GM18498 (cell line): ENCODE measurements at regions not wholly inside any gene's neighbourhood (a gene's known extent, or its start where the extent isn't known, plus 50 kb on each side); places are given as distances from the start of the nearest gene placed in this dataset.

Experiments
- ATAC-seq: cut with Tn5 transposase; IDR thresholded peaks from one replicate; pipeline ENCODE4 v1.9.1; 2021; ENCODE audit warnings: mild to moderate bottlenecking, moderate library complexity; ENCODE audit not compliant: unreplicated experiment

- ATAC-seq = no peak
Measured at GRCh38 chr4:31045724-31046318, 325.7 kb downstream of the PCDH7 start.

- no peak for ATAC-seq
Measured at GRCh38 chr4:31051151-31051550, 331.0 kb downstream of the PCDH7 start.

DNA sequence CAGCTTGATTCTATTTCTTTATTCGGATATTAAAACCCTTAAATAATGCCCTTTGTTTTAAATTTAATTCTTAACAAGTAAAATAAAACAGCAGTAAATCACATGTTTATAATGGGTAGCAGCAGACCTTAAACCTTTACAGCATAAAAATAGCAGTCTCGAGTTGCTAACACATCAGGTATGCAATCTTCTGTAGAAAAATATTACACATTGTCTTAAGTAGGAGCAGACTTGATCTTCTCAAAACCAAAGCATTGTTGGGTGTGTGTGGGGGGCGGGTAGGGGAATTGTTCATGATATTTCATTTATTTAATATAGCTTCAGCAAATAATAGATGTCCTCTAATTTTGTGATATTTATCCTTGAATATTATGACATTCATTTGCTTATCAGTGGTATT is 331.4 kb downstream of the PCDH7 start:
- ATAC-seq = no peak

- no peak for ATAC-seq
Measured at GRCh38 chr4:31052519-31052918, 332.4 kb downstream of the PCDH7 start.

- no peak for ATAC-seq
Measured at GRCh38 chr4:31053451-31053850, 333.3 kb downstream of the PCDH7 start.

DNA sequence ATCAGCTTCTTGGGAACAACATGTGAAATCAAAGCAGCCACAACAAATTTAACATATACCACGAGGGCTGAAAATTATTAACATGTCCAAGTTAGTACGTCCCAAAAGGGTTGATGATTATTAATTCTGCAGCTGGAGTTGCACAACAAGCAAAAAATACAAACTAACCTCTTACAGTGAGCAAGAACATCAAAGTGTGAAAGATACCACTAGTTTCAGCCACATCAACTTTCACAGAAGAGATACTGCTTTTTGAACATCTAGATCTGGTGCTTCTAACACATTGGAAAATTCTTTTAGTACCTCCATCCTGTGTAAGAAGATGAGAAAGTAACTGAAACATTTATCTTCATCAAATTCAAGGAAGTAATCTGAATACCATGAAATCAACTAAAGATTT is 334.1 kb downstream of the PCDH7 start:
- no peak for ATAC-seq

- ATAC-seq = no peak
Measured at GRCh38 chr4:31058656-31059055, 338.5 kb downstream of the PCDH7 start.

DNA sequence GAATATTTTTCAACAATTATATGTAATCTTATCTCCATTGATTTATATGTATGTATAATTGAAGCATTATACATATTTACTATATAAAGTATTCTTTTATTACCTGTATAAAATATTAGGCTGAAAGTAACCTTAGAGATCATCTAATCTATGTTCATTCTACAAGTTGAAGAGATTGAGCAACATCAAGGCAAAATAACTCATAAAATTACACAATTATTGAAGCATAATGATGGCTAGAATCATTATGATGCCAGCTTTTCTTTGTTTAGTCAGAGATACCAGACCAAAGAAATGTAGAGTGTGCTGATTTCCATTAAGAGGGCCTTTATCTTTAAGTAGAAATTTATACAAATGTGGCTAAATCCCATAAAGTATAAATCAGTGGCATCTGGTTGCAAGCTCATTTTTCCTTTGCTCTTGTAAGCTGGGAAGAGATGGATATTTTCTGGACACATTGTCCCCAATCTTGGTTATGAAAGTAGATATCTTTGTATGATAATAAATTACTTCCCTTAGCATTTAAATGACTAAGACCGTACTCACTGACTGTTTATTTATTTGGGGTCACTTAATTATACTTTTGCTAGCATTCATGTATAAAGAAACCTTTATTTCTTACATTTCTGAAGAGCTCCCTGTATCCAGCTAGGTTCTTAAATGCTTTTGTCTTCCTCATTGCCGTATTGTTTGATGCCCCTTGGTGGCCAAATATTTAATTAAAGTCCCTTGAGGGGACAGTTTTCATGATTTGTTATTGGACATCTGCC is 339.8 kb downstream of the PCDH7 start:
- ATAC-seq = no peak

- ATAC-seq = no peak
Measured at GRCh38 chr4:31065086-31065485, 344.9 kb downstream of the PCDH7 start.

DNA sequence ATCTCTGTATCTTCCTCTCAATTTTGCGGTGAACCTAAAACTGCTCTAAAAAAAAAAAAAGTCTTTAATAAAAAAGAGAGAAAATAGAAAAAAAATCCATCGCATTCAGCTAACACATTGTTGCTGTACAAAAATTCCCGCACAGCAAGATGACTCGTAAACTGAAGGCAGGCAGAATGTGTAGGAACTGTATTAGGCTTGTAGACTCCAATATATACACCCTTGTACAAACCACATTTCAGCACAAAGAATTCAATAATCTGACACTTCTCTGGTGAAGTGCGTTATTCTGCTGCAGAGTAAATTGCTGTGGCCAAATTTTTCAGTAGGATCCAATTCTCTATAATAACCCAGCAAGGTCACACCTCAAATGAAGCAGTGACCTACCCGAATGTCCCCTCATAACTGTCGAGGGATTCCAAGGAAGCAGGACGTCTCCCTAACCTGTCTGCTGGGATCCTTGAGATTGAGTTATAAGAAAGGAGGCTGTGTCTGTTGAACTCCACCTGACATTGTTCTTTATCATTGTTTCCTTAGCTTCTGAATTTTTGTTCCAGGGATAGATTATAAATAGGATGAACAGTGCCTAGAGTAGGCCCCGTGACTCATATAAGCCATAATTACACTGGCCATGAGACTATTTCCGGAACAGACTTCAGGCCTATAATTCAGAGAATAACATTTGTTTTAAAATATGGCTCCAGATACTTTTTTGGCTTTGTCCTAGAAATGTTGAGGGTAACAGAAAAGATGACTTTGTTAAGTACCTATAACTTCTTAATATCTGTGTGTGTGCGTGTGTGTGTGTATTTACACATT is 348.3 kb downstream of the PCDH7 start:
- ATAC-seq = no peak

GRCh38 chr4:31069151-31069550 is 349.0 kb downstream of the PCDH7 start:
- ATAC-seq = no peak

GRCh38 chr4:31071508-31072486 is 351.6 kb downstream of the PCDH7 start:
- no peak for ATAC-seq

- ATAC-seq = no peak
Measured at GRCh38 chr4:31075969-31076368, 355.8 kb downstream of the PCDH7 start.

- ATAC-seq = no peak
Measured at GRCh38 chr4:31078661-31079060, 358.5 kb downstream of the PCDH7 start.

- ATAC-seq = no peak
Measured at GRCh38 chr4:31080887-31081286, 360.7 kb downstream of the PCDH7 start.

DNA sequence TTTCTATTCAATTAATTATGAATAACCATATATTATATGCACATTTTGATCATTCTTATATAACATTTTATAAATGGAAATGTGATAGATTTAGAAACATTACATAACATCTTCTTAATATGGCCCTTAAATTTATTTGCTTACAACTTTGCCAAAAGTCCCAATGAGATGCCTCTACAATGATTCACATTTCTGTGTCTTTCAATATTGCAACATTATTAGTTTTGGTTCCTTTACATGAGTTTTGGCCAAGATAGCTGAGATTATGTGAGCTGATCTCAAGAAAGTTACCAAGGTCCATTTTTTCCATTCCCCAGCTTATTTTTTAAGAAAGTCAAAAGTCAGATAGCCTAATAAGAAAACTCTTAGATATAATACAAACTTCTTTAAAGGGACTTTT is 361.2 kb downstream of the PCDH7 start:
- ATAC-seq = no peak

GRCh38 chr4:31083456-31083855 is 363.3 kb downstream of the PCDH7 start:
- ATAC-seq = no peak

DNA sequence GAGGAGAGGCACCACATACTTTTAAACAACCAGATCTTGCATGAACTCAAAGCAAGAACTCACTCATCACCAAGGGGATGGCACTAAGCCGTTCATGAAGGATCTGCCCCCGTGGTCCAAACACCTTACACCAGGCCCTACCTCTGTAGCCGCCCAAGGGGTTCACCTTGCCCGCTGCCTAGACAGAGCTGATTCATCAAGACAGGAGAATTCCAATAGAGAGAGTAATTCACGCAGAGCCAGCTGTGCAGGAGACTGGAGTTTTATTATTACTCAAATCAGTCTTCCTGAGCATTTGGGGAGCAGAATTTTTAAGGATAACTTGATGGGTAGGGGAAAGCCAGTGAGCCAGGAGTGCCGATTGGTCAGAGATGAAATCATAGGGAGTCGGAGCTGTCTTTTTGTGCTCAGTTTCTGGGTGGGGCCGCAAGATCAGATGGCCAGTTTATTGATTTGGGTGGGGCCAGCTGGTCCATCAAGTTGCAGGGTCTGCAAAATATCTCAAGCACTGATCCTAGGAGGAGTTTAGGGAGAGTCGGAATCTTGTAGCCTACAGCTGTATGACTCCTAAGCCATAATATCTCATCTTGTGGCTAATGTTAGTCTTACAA is 364.7 kb downstream of the PCDH7 start:
- ATAC-seq = no peak

- ATAC-seq = no peak
Measured at GRCh38 chr4:31085689-31086088, 365.5 kb downstream of the PCDH7 start.

DNA sequence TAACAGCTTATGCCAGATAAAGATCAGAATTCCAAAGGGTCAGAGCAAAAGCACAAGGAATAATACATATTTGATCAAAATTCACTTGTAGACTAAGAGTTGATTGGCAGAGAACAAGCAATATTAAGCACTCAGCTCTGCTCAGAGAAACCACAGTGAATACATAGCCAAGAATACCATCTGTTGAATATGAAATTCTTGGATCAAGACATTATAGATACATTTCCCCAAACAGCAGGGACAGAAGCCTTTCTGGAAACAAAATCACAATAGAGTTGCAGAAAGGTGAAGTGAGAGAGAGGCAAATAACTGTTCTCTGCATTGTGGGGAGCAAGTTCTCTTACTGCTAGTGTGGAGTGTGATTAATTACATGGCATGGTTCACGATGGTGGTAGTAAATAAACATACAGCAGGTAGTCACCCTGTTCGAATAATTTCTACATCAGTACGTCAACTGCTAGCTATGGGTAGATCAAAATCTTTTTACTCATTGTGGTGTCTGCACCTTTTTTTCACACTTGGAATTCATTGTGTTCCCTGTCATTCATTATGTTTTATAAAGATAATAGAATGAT is 366.7 kb downstream of the PCDH7 start:
- ATAC-seq = no peak
